Osteoblast (primary cell): ENCODE measurements at regions not wholly inside any gene's neighbourhood (a gene's known extent, or its start where the extent isn't known, plus 50 kb on each side); places are given as distances from the start of the nearest gene placed in this dataset.

Experiments used
- DNase-seq: peaks from one replicate; pipeline ENCODE4 v3.0.0; 2011; ENCODE audit warnings: low spot score, mixed read lengths; ENCODE audit not compliant: insufficient read length; ENCODE audit errors: missing footprints
- H2AFZ ChIP-seq: 2 replicates; pipeline ENCODE4 v1.6.0; 2011; ENCODE audit warnings: mild to moderate bottlenecking, low read length
- H3K27ac ChIP-seq: 2 replicates; pipeline ENCODE4 v1.5.1; 2011; ENCODE audit warnings: mild to moderate bottlenecking, low read depth, low read length, moderate library complexity
- H3K27me3 ChIP-seq: 2 replicates; pipeline ENCODE4 v1.6.0; 2012; ENCODE audit warnings: mild to moderate bottlenecking, control low read depth, inconsistent platforms, low read length, moderate library complexity; ENCODE audit not compliant: insufficient read depth
- H3K36me3 ChIP-seq: 2 replicates; pipeline ENCODE4 v1.5.1; 2011; ENCODE audit warnings: mild to moderate bottlenecking, low read length, control low read depth, moderate library complexity; ENCODE audit not compliant: insufficient read depth
- H3K4me1 ChIP-seq: 2 replicates; pipeline ENCODE4 v1.5.1; 2011; ENCODE audit warnings: mild to moderate bottlenecking, low read length, control low read depth, moderate library complexity; ENCODE audit not compliant: insufficient read depth
- H3K4me2 ChIP-seq: 2 replicates; pipeline ENCODE4 v1.6.0; 2011; ENCODE audit warnings: mild to moderate bottlenecking, low read length; ENCODE audit not compliant: insufficient read depth
- H3K4me3 ChIP-seq: fragments of 200-600 bp; sonication (generic); 3 replicates; pipeline ENCODE4 v1.5.1; 2012; ENCODE audit warnings: mild to moderate bottlenecking, low read length, inconsistent platforms; ENCODE audit not compliant: insufficient read depth
- H3K79me2 ChIP-seq: 2 replicates; pipeline ENCODE4 v1.6.0; 2012; ENCODE audit warnings: mild to moderate bottlenecking, low read length, control low read depth, inconsistent platforms; ENCODE audit not compliant: insufficient read depth
- H3K9me3 ChIP-seq: 2 replicates; pipeline ENCODE4 v1.5.1; 2011; ENCODE audit warnings: low read depth, low read length, control low read depth
- H4K20me1 ChIP-seq: 2 replicates; pipeline ENCODE4 v1.6.0; 2012; ENCODE audit warnings: mild to moderate bottlenecking, low read length, control low read depth; ENCODE audit not compliant: insufficient read depth
- CTCF ChIP-seq: IDR thresholded peaks from 2 replicates; pipeline ENCODE4 v1.5.1; 2011; ENCODE audit warnings: mild to moderate bottlenecking, low read depth, low read length, moderate library complexity; ENCODE audit errors: extremely low read depth

DNA sequence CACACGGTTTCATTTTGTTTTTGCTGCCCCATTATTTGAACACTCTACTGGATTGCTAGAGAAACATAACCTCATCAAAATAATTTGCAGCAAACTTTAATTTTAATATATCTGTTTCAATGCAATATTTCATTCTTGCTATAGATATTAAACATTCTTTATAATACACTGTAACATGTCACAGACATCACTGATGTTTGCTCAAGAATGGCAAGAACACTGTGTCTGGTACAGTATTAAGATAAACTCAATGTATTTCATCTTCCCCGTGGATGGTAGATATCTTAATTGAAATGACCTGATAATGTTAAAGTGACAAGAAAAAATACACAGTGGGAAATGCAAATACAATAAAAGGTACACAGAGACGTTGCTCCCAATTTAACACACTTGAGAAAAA lies 86.0 kb downstream of the PTCHD4 start:
- no peaks in the 10 kb centered on the region for H3K9me3 ChIP-seq
- H3K4me1 ChIP-seq: no peaks in the 10 kb centered on the region
- H3K27ac ChIP-seq: no peak overlapping the region
- H3K4me3 ChIP-seq: no peak overlapping the region
- no peak for DNase-seq
- no peak overlapping the region for H2AFZ ChIP-seq
- H3K36me3 ChIP-seq: no peaks in the 10 kb centered on the region
- TF ChIP-seq CTCF: no peak
- no peaks in the 10 kb centered on the region for H4K20me1 ChIP-seq
- no peaks in the 10 kb centered on the region for H3K79me2 ChIP-seq
- no peaks in the 10 kb centered on the region for H3K27me3 ChIP-seq
- H3K4me2 ChIP-seq: no peak overlapping the region

- Histone ChIP-seq H3K27me3 (no peaks in the 10 kb centered on the region), H3K4me1 (no peaks in the 10 kb centered on the region), H4K20me1 (no peaks in the 10 kb centered on the region), H3K9me3 (no peaks in the 10 kb centered on the region), H3K36me3 (no peaks in the 10 kb centered on the region), H3K27ac (no peak overlapping the region), H3K4me2 (no peak overlapping the region), H3K79me2 (no peaks in the 10 kb centered on the region), H2AFZ (no peak overlapping the region), H3K4me3 (no peak overlapping the region)
- DNase-seq: no peak
- TF ChIP-seq CTCF: no peak
Measured at GRCh38 chr6:48021904-48022303, 89.1 kb downstream of the PTCHD4 start.

DNA sequence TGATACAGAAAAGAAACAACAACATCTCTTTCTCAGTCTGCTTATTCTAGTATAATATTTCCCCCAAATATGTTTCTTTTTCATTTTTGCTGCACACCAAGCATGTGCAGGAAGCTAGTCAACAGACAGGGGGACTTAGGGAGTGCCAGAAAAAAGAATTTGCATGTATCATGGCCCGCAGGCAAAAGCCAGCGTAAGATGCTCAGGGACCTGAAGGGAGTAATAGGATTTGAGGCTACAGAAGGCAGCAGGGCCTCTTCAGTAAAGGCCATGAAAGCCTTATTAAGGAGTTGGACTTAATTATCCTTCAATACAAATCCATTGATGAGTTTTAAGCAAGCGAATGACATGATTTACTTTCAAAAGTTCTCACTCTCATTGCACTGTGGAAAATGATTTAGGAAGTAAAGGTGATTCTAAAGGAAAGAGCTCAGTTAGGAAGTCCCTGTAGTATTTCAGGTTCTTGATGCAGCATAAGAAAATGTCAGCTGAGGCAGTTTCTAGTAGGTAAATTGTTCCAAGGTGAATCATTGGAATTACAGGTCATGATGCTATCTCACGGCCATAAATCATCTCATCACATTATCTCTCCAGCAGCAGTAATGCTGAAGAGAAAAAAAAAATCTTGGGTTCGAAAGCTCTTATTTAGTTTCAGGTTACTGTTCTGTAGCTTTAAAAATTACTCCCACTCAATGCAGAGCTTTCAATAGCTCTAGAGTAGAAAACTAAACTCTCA lies 94.8 kb downstream of the PTCHD4 start:
- no peak for TF ChIP-seq CTCF
- H3K79me2 ChIP-seq: no peaks in the 10 kb centered on the region

DNA sequence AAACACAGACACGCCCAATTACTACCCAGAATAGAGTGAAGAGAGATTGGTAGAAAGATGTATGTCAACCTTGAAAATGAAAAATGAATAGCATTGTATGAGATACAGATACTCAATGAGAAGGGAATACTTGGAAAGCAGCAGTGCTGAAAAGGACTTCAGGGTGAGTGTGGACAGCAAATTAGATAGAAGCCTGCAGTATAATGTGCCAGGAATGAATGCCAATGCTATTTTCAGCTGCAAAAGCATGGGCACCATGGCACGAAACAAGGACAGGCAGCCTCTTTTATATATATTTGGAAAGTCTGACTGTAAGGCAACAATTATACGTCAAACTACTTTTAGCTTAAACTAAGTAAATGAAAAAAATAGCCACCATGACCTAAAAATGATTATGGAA lies 118.2 kb downstream of the PTCHD4 start:
- Histone ChIP-seq H2AFZ (no peak overlapping the region), H3K36me3 (no peaks in the 10 kb centered on the region), H3K79me2 (no peaks in the 10 kb centered on the region), H3K9me3 (no peaks in the 10 kb centered on the region), H3K27ac (no peak overlapping the region), H3K4me3 (no peak overlapping the region), H3K4me1 (no peaks in the 10 kb centered on the region), H3K4me2 (no peak overlapping the region), H4K20me1 (no peaks in the 10 kb centered on the region), H3K27me3 (no peaks in the 10 kb centered on the region)
- no peak for DNase-seq
- no peak for TF ChIP-seq CTCF

More for the DNA sequence above, 94.8 kb downstream of the PTCHD4 start:
- Histone ChIP-seq H3K4me2 (no peak overlapping the region), H3K4me1 (no peaks in the 10 kb centered on the region), H3K9me3 (no peaks in the 10 kb centered on the region), H3K27me3 (no peaks in the 10 kb centered on the region), H3K4me3 (no peak overlapping the region), H4K20me1 (no peaks in the 10 kb centered on the region), H3K27ac (no peak overlapping the region), H2AFZ (no peak overlapping the region), H3K36me3 (no peaks in the 10 kb centered on the region)
- no peak for DNase-seq
